ENCODE measurements at regions not wholly inside any gene's neighbourhood (a gene's known extent, or its start where the extent isn't known, plus 50 kb on each side); places are given as distances from the start of the nearest gene placed in this dataset.
"Not testable (repeated sequence)": the region's sequence is repeated elsewhere in the genome, so short reads cannot be mapped to it uniquely, and the experiment has no call there.

- no peaks in the 10 kb centered on the region for H3K4me1 ChIP-seq (ENCODE audit: insufficient read depth, low read length)
- FAIRE-seq (no peak), DNase-seq (ENCODE audit: low read depth) (no peak)
- H3K79me2 ChIP-seq (ENCODE audit: insufficient read depth, low read length): no peaks in the 10 kb centered on the region
- H3K4me2 ChIP-seq (ENCODE audit: low read length): no peak overlapping the region
- H2AFZ ChIP-seq (ENCODE audit: low read depth, low read length): no peak overlapping the region
- peaks cover 8% of the 10 kb centered on the region for H3K36me3 Mint-ChIP-seq (ENCODE audit: low read depth, unreplicated experiment)
- no peaks in the 10 kb centered on the region for H4K20me1 ChIP-seq (ENCODE audit: insufficient read depth, low read length)
- TF ChIP-seq CTCF (IDR thresholded peaks at IDR 0.05; ENCODE audit: insufficient read depth, low read depth, low read length): no peak
- TF ChIP-seq EZH2 (IDR thresholded peaks at IDR 0.05; ENCODE audit: insufficient read depth, low read length): no peak
- no peak overlapping the region for H3K9ac ChIP-seq (ENCODE audit: low read length)
- no peaks in the 10 kb centered on the region for H3K27me3 ChIP-seq (ENCODE audit: insufficient read depth, low read length)
- peaks cover 4% of the 10 kb centered on the region for H3K9me3 Mint-ChIP-seq (ENCODE audit: unreplicated experiment)
- no peak overlapping the region for H3K27ac Mint-ChIP-seq (ENCODE audit: unreplicated experiment)
- H3K4me3 Mint-ChIP-seq (ENCODE audit: unreplicated experiment): no peak overlapping the region
- no peaks in the 10 kb centered on the region for H3K9me3 ChIP-seq (ENCODE audit: insufficient read depth, low read depth, low read length)
- H3K36me3 ChIP-seq (ENCODE audit: insufficient read depth, low read length): no peaks in the 10 kb centered on the region
- H3K27ac ChIP-seq (ENCODE audit: low read depth, low read length): no peak overlapping the region
- H3K4me1 Mint-ChIP-seq (ENCODE audit: low read depth, unreplicated experiment): peaks cover 5% of the 10 kb centered on the region
- no peak overlapping the region for H3K4me3 ChIP-seq (ENCODE audit: insufficient read depth, low read depth, low read length)
- no peaks in the 10 kb centered on the region for H3K27me3 Mint-ChIP-seq (ENCODE audit: low read depth, unreplicated experiment)
These were observed 116.3 kb downstream of the APIP start for GRCh38 chr11:34799848-34800247.

GRCh38 chr11:34798985-34799384, 117.2 kb downstream of the APIP start:
- Mint-ChIP-seq H3K9me3 (ENCODE audit: unreplicated experiment) (peaks cover 4% of the 10 kb centered on the region), H3K4me1 (ENCODE audit: low read depth, unreplicated experiment) (peaks cover under 1% of the 10 kb centered on the region), H3K36me3 (ENCODE audit: low read depth, unreplicated experiment) (peaks cover 8% of the 10 kb centered on the region), H3K4me3 (ENCODE audit: unreplicated experiment) (no peak overlapping the region), H3K27me3 (ENCODE audit: low read depth, unreplicated experiment) (no peaks in the 10 kb centered on the region), H3K27ac (ENCODE audit: unreplicated experiment) (no peak overlapping the region)
- Histone ChIP-seq H3K27me3 (ENCODE audit: insufficient read depth, low read length) (no peaks in the 10 kb centered on the region), H3K4me2 (ENCODE audit: low read length) (no peak overlapping the region), H3K9ac (ENCODE audit: low read length) (no peak overlapping the region), H3K79me2 (ENCODE audit: insufficient read depth, low read length) (no peaks in the 10 kb centered on the region), H3K9me3 (ENCODE audit: insufficient read depth, low read depth, low read length) (no peaks in the 10 kb centered on the region), H3K36me3 (ENCODE audit: insufficient read depth, low read length) (no peaks in the 10 kb centered on the region), H4K20me1 (ENCODE audit: insufficient read depth, low read length) (no peaks in the 10 kb centered on the region), H2AFZ (ENCODE audit: low read depth, low read length) (no peak overlapping the region), H3K27ac (ENCODE audit: low read depth, low read length) (no peak overlapping the region), H3K4me3 (ENCODE audit: insufficient read depth, low read depth, low read length) (no peak overlapping the region), H3K4me1 (ENCODE audit: insufficient read depth, low read length) (no peaks in the 10 kb centered on the region)
- DNase-seq (ENCODE audit: low read depth) (no peak), FAIRE-seq (no peak)
- TF ChIP-seq EZH2 (IDR thresholded peaks at IDR 0.05; ENCODE audit: insufficient read depth, low read length) (no peak), CTCF (IDR thresholded peaks at IDR 0.05; ENCODE audit: insufficient read depth, low read depth, low read length) (no peak)

- H4K20me1 ChIP-seq (ENCODE audit: insufficient read depth, low read length); H3K9me3 Mint-ChIP-seq (ENCODE audit: unreplicated experiment); H3K4me3 ChIP-seq (ENCODE audit: insufficient read depth, low read depth, low read length); H3K4me3 Mint-ChIP-seq (ENCODE audit: unreplicated experiment); H3K4me2 ChIP-seq (ENCODE audit: low read length); H3K27ac ChIP-seq (ENCODE audit: low read depth, low read length); H3K27ac Mint-ChIP-seq (ENCODE audit: unreplicated experiment); H3K27me3 Mint-ChIP-seq (ENCODE audit: low read depth, unreplicated experiment); H3K36me3 ChIP-seq (ENCODE audit: insufficient read depth, low read length); H3K9ac ChIP-seq (ENCODE audit: low read length); H3K79me2 ChIP-seq (ENCODE audit: insufficient read depth, low read length); FAIRE-seq; H3K9me3 ChIP-seq (ENCODE audit: insufficient read depth, low read depth, low read length); H3K27me3 ChIP-seq (ENCODE audit: insufficient read depth, low read length); H3K4me1 ChIP-seq (ENCODE audit: insufficient read depth, low read length); H3K4me1 Mint-ChIP-seq (ENCODE audit: low read depth, unreplicated experiment); DNase-seq (ENCODE audit: low read depth); H3K36me3 Mint-ChIP-seq (ENCODE audit: low read depth, unreplicated experiment); H2AFZ ChIP-seq (ENCODE audit: low read depth, low read length): not testable (repeated sequence)
These were observed 118.7 kb downstream of the APIP start for GRCh38 chr11:34797497-34797896.

Data from astrocyte (in vitro differentiated cells and primary cell).